Stromal cell of bone marrow (primary cell): ENCODE measurements at regions not wholly inside any gene's neighbourhood (a gene's known extent, or its start where the extent isn't known, plus 50 kb on each side); places are given as distances from the start of the nearest gene placed in this dataset.
A peak's percentile ranks its signal among the peaks of the same experiment; 100 is the strongest.

Experiments used
- DNase-seq: peaks from one replicate; pipeline ENCODE4 v3.0.0-alpha.2; 2012; ENCODE audit warnings: low read depth

GRCh38 chr5:10073441-10074104 is 176.1 kb downstream of the ATPSCKMT start:
- no peak for DNase-seq

GRCh38 chr5:10069637-10070313 is 179.9 kb downstream of the ATPSCKMT start:
- no peak for DNase-seq

- no peak for DNase-seq
Observed at GRCh38 chr5:10065428-10066000, 184.2 kb downstream of the ATPSCKMT start.

GRCh38 chr5:10064546-10065195 is 185.0 kb downstream of the ATPSCKMT start:
- DNase-seq: no peak

- DNase-seq: no peak
Observed at GRCh38 chr5:10063997-10064396, 185.7 kb downstream of the ATPSCKMT start.

- no peak for DNase-seq
Observed at GRCh38 chr5:10059980-10060379, 189.7 kb downstream of the ATPSCKMT start.

- no peak for DNase-seq
Observed at GRCh38 chr5:10059556-10059955, 190.1 kb downstream of the ATPSCKMT start.

GRCh38 chr5:10057356-10057755 is 192.3 kb downstream of the ATPSCKMT start:
- DNase-seq: no peak

GRCh38 chr5:10056228-10056760 is 193.4 kb downstream of the ATPSCKMT start:
- DNase-seq: no peak

- no peak for DNase-seq
Observed at GRCh38 chr5:10049858-10050455, 199.7 kb downstream of the ATPSCKMT start.

GRCh38 chr5:10046676-10047075 is 203.0 kb downstream of the ATPSCKMT start:
- DNase-seq: no peak

- DNase-seq: no peak
Observed at GRCh38 chr5:10045376-10045775, 204.3 kb downstream of the ATPSCKMT start.

GRCh38 chr5:10036136-10036815 is 213.4 kb downstream of the ATPSCKMT start:
- peak; percentile 6 for DNase-seq

- DNase-seq: peak; percentile 6
Observed at GRCh38 chr5:10034001-10034400, 215.7 kb downstream of the ATPSCKMT start.

GRCh38 chr5:10031817-10032216 is 217.9 kb downstream of the ATPSCKMT start:
- DNase-seq: no peak

- no peak for DNase-seq
Observed at GRCh38 chr5:10030219-10030831, 219.4 kb downstream of the ATPSCKMT start.

- DNase-seq: no peak
Observed at GRCh38 chr5:10023494-10023893, 226.2 kb downstream of the ATPSCKMT start.

GRCh38 chr5:10021248-10021647 is 228.4 kb downstream of the ATPSCKMT start:
- DNase-seq: no peak

GRCh38 chr5:10019236-10019635 is 230.5 kb downstream of the ATPSCKMT start:
- no peak for DNase-seq

- DNase-seq: peak; percentile 58
Observed at GRCh38 chr5:10018201-10019069, 231.3 kb downstream of the ATPSCKMT start.
